Mesothelial cell of epicardium (in vitro differentiated cells): ENCODE measurements at regions not wholly inside any gene's neighbourhood (a gene's known extent, or its start where the extent isn't known, plus 50 kb on each side); places are given as distances from the start of the nearest gene placed in this dataset.

Experiments
- DNase-seq, 2 experiments: peaks; one replicate each; pipeline ENCODE4 v3.0.0; 2021; ENCODE audit warnings: low spot score in 2 of 2; ENCODE audit not compliant: unreplicated experiment in 2 of 2
- H3K27ac Mint-ChIP-seq: 2 replicates; pipeline ENCODE4 v1.8.0; 2021; ENCODE audit warnings: mixed read lengths
- H3K27me3 Mint-ChIP-seq: 2 replicates; pipeline ENCODE4 v1.8.0; 2021; ENCODE audit warnings: low read depth, mixed read lengths
- H3K36me3 Mint-ChIP-seq: 2 replicates; pipeline ENCODE4 v1.8.0; 2021; ENCODE audit warnings: mixed read lengths
- H3K4me1 Mint-ChIP-seq: 2 replicates; pipeline ENCODE4 v1.8.0; 2021; ENCODE audit warnings: mixed read lengths
- H3K4me3 Mint-ChIP-seq: 2 replicates; pipeline ENCODE4 v1.8.0; 2021; ENCODE audit warnings: mild to moderate bottlenecking, moderate library complexity, mixed read lengths
- H3K9me3 Mint-ChIP-seq: 2 replicates; pipeline ENCODE4 v1.8.0; 2021; ENCODE audit warnings: mixed read lengths
- TF ChIP-seq, protein P1 (sequence below): fragments of 200-600 bp; sonication (generic); IDR thresholded peaks from one replicate; pipeline ENCODE4 v1.5.0; 2021; ENCODE audit warnings: antibody characterized with exemption; ENCODE audit not compliant: unreplicated experiment

- no peaks in the 10 kb centered on the region for H3K36me3 Mint-ChIP-seq
- H3K4me1 Mint-ChIP-seq: peaks cover 50% of the 10 kb centered on the region
- TF ChIP-seq, protein P1, sequence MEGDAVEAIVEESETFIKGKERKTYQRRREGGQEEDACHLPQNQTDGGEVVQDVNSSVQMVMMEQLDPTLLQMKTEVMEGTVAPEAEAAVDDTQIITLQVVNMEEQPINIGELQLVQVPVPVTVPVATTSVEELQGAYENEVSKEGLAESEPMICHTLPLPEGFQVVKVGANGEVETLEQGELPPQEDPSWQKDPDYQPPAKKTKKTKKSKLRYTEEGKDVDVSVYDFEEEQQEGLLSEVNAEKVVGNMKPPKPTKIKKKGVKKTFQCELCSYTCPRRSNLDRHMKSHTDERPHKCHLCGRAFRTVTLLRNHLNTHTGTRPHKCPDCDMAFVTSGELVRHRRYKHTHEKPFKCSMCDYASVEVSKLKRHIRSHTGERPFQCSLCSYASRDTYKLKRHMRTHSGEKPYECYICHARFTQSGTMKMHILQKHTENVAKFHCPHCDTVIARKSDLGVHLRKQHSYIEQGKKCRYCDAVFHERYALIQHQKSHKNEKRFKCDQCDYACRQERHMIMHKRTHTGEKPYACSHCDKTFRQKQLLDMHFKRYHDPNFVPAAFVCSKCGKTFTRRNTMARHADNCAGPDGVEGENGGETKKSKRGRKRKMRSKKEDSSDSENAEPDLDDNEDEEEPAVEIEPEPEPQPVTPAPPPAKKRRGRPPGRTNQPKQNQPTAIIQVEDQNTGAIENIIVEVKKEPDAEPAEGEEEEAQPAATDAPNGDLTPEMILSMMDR: no peak
- no peaks in the 10 kb centered on the region for H3K27me3 Mint-ChIP-seq
- DNase-seq: no peak
- H3K9me3 Mint-ChIP-seq: peaks cover 12% of the 10 kb centered on the region
- no peak overlapping the region for H3K4me3 Mint-ChIP-seq
- H3K27ac Mint-ChIP-seq: peak overlapping the region; percentile 32
Observed at GRCh38 chr3:150311156-150311555, 96.9 kb upstream of the TSC22D2 start.

DNA sequence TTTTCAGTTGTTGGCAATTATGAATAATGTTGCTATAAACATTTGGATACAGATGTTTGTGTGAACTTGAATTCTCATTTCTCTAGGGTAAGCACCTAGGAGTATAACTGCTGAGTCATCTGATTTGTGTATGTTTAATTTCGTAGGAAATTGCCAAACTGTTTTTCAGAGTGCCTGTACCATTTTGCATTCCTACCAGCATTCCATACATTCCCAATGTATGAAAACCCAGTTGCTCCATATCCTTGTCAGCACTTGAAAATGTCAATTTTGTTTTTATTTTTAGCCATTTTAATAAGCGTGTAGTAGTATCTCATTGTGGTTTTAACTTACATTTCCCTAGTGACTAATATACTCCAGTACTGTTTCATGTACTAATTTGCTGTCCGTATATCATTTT, 98.5 kb upstream of the TSC22D2 start:
- TF ChIP-seq, protein P1: no peak
- Mint-ChIP-seq H3K27ac (no peak overlapping the region), H3K4me1 (peaks cover 37% of the 10 kb centered on the region), H3K9me3 (peaks cover 12% of the 10 kb centered on the region), H3K4me3 (no peak overlapping the region), H3K27me3 (no peaks in the 10 kb centered on the region), H3K36me3 (no peaks in the 10 kb centered on the region)
- no peak for DNase-seq

DNA sequence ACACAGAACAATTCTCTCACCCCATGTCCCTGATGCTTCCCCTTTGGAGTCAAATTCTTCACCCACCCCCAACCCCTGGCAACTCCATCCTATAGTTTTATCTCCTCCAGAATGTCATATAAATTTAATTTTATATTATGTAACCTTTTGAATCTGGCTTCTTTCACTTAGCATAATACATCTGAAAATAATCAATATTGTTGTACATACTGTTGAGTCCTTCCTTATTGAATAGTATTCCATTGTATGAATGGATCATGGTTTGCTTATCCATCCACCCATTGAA, 98.9 kb upstream of the TSC22D2 start:
- H3K27me3 Mint-ChIP-seq: no peaks in the 10 kb centered on the region
- TF ChIP-seq, protein P1: no peak
- H3K4me1 Mint-ChIP-seq: peaks cover 33% of the 10 kb centered on the region
- peaks cover 12% of the 10 kb centered on the region for H3K9me3 Mint-ChIP-seq
- no peak overlapping the region for H3K4me3 Mint-ChIP-seq
- H3K27ac Mint-ChIP-seq: no peak overlapping the region
- no peaks in the 10 kb centered on the region for H3K36me3 Mint-ChIP-seq
- no peak for DNase-seq

DNA sequence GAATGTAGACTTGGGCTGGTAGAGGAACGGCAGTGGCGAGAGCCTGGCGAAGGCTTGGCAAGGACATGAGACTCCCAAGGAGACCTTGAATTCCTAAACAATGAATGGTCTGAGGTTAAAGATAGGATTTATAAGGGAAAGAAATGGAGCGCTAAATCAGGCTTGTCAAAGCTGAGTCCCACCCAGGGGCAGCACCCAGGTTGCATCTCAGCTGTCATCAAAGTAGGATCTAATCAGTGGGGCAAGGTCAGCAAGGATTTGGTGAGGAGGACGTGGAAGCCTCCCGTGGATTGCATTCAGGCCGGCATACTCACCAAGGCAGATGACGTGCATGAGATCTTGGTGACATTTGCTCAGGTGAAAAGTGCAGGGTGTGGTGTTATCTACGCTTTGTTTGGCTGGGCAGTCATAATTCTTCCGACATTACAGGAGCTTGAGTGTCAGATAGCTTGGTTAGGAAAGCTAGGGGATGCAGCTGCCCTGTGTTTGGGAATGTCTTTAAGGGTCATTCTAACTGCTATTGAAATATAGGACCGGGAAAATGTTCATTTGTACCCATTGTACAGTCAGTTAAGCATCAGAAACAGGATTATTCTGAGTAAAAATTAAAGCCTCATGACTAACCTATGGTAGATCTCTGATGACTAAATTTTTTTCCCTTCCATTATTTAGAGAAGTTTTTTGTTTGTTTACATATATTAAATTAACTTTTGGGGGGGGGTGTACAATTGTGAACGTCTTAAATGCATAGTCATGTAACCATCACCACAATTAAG, 99.4 kb upstream of the TSC22D2 start:
- H3K36me3 Mint-ChIP-seq: no peaks in the 10 kb centered on the region
- TF ChIP-seq, protein P1: no peak
- no peaks in the 10 kb centered on the region for H3K27me3 Mint-ChIP-seq
- no peak for DNase-seq
- peak overlapping the region; percentile 48 for H3K27ac Mint-ChIP-seq
- H3K4me3 Mint-ChIP-seq: no peak overlapping the region
- peaks cover 28% of the 10 kb centered on the region for H3K4me1 Mint-ChIP-seq
- peaks cover 12% of the 10 kb centered on the region for H3K9me3 Mint-ChIP-seq

DNA sequence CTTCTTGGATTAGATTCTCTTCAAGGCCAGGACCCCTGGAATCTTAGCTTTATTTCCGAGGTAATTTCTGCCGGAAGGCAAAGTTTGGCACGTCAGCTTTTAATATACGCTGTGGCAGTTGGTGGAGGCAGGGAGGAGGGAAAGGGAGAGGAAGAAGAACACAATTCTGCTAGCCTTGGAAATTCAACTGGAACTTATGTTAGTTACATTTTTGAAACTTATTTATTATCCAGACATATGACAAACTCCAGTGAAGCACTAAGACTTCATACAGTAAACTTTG, 100.1 kb upstream of the TSC22D2 start:
- Mint-ChIP-seq H3K27ac (peak overlapping the region; percentile 70), H3K4me1 (peaks cover 23% of the 10 kb centered on the region), H3K27me3 (no peaks in the 10 kb centered on the region), H3K9me3 (peaks cover 12% of the 10 kb centered on the region), H3K36me3 (no peaks in the 10 kb centered on the region), H3K4me3 (no peak overlapping the region)
- TF ChIP-seq, protein P1: no peak
- no peak for DNase-seq
